PC-3 (cell line): ENCODE measurements at regions not wholly inside any gene's neighbourhood (a gene's known extent, or its start where the extent isn't known, plus 50 kb on each side); places are given as distances from the start of the nearest gene placed in this dataset.

Experiments used
- ATAC-seq: fragments of 200-7000 bp; cut with Tn5 transposase; 2 replicates; pipeline ENCODE4 v1.9.1; 2020; ENCODE audit warnings: mild to moderate bottlenecking, moderate library complexity
- BruUV-seq: library from RNA; stranded (reverse); fragments of 400-500 nt; replicated peaks from 2 replicates; lab custom pipeline; 2021; lab: Mats Ljungman, UMichigan
- CTCF ChIA-PET: fragments of 300-600 bp; sonication (Branson Sonifier 250); formaldehyde crosslinking; loops from one replicate; lab custom pipeline; 2022; ENCODE audit warnings: antibody characterized with exemption; lab: Charles Lee
- POLR2A ChIA-PET: fragments of 300-600 bp; sonication (Branson Sonifier 250); formaldehyde crosslinking; loops from one replicate; lab custom pipeline; 2022; ENCODE audit warnings: antibody characterized with exemption; ENCODE audit not compliant: unreplicated experiment; lab: Charles Lee
- DNase-seq: peaks from one replicate; pipeline ENCODE4 v3.0.0-alpha.2; 2015
- H2AFZ ChIP-seq: fragments of 300-600 bp; sonication (generic); 2 replicates; pipeline ENCODE4 v1.6.0; 2016; ENCODE audit warnings: antibody characterized with exemption, low read length
- H3F3A ChIP-seq: fragments of 300-600 bp; sonication (generic); one replicate; pipeline ENCODE4 v1.6.0; 2017; ENCODE audit warnings: antibody characterized with exemption, low read length, control low read depth, mild to moderate bottlenecking; ENCODE audit not compliant: unreplicated experiment
- H3K27ac ChIP-seq: fragments of 300-600 bp; sonication (generic); 2 replicates; pipeline ENCODE4 v1.5.1; 2016; ENCODE audit warnings: mild to moderate bottlenecking, low read length
- H3K27me3 ChIP-seq: fragments of 300-600 bp; sonication (generic); 2 replicates; pipeline ENCODE4 v1.6.1; 2016; ENCODE audit warnings: low read length, mixed read lengths
- H3K36me3 ChIP-seq: fragments of 300-600 bp; sonication (generic); 2 replicates; pipeline ENCODE4 v1.6.1; 2016; ENCODE audit warnings: low read depth, mixed run types, low read length, mixed read lengths
- H3K4me1 ChIP-seq: fragments of 300-600 bp; sonication (generic); 2 replicates; pipeline ENCODE4 v1.5.1; 2016; ENCODE audit warnings: low read length; ENCODE audit not compliant: insufficient read depth
- H3K4me2 ChIP-seq: fragments of 300-600 bp; sonication (generic); 2 replicates; pipeline ENCODE4 v1.6.0; 2016; ENCODE audit warnings: low read length
- H3K4me3 ChIP-seq: fragments of 300-600 bp; sonication (generic); 2 replicates; pipeline ENCODE4 v1.5.1; 2016; ENCODE audit warnings: mild to moderate bottlenecking, low read length, mixed read lengths
- H3K79me2 ChIP-seq: fragments of 300-600 bp; sonication (generic); 2 replicates; pipeline ENCODE4 v1.6.1; 2017; ENCODE audit warnings: low read length, mixed read lengths
- H3K9ac ChIP-seq: fragments of 300-600 bp; sonication (generic); 2 replicates; pipeline ENCODE4 v1.6.0; 2016; ENCODE audit warnings: mild to moderate bottlenecking, low read length
- H3K9me2 ChIP-seq: fragments of 300-600 bp; sonication (generic); replicated peaks from 2 replicates; pipeline ENCODE4 v1.6.1; 2016; ENCODE audit warnings: mixed run types, low read length, mixed read lengths
- H3K9me3 ChIP-seq: fragments of 300-600 bp; sonication (generic); 2 replicates; pipeline ENCODE4 v1.6.1; 2016; ENCODE audit warnings: low read length, mixed read lengths
- H4K20me1 ChIP-seq: fragments of 300-600 bp; sonication (generic); 2 replicates; pipeline ENCODE4 v1.6.1; 2016; ENCODE audit warnings: low read length, mixed read lengths
- EZH2 ChIP-seq: fragments of 300-600 bp; sonication (generic); IDR thresholded peaks from one replicate; pipeline ENCODE4 v1.6.1; 2017; ENCODE audit warnings: antibody characterized with exemption, mild to moderate bottlenecking, low read length; ENCODE audit not compliant: unreplicated experiment
- EZH2phosphoT487 ChIP-seq: fragments of 300-600 bp; sonication (generic); IDR thresholded peaks from 2 replicates; pipeline ENCODE4 v1.6.1; 2018; ENCODE audit warnings: mild to moderate bottlenecking, antibody characterized with exemption, low read length, borderline replicate concordance
- intact Hi-C: fragments of 100-400 bp; cut with micrococcal nuclease; formaldehyde crosslinking; loops from 2 replicates; pipeline ENCODE4 v1.9.0; 2023
- TF ChIP-seq, protein P1 (sequence below): fragments of 300-600 bp; sonication (generic); conservative IDR thresholded peaks from 2 replicates; pipeline ENCODE4 v1.5.1; 2017; ENCODE audit warnings: antibody characterized with exemption, low read depth, mild to moderate bottlenecking, low read length

DNA sequence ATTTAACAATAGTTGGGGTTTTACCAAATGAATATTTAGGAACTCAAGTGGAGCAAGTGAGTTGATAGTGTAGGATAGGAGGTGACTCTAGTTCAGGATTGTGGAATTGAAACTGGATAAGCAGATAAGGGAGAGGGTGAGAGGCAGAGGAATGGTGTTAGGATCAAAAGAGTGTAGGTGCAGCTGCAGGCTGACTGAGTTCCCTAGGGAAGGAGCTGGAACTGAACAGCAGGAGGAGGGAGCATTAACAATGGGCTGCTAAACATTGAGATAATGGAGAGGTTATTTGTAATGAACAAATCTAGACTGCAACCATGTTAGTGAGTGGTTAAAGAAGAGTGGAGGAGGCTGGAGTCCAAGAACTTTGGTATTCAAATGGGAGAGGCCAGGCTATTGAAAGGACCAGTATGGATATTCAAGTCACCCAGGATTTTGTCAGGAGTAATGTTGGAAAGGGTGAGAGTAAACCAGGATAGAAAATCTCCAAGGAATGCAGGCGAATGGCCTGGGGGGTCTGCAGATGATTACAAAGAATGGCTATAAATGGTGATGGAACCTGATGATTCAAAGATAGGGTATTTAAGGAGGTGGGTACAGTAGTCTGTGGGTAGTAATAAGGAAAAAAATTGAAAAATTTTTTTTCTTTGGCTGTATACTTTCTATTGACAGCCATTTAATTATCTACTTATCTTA lies 497.1 kb upstream of the TENM3 start:
- intact Hi-C loops, result no loop called here
- no peaks in the 10 kb centered on the region for H3K79me2 ChIP-seq

DNA sequence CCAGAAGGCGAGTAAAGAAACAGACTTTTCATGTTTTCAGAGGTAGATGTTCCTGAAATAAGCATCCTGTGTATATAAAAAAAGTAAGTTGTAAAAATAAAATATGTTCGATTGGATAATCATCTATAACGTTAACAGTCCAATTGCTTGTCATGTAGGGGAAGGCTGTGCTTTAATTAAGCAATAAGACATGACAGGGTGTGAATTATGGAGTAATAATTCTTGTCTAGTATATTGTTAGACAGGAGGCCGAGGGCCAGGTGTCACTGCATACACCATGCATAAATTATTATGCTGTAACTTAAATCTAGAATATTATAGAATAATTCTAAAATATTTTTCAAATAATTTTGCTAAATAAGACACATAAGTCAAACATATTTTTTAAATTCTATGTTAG lies 494.6 kb upstream of the TENM3 start:
- ATAC-seq (no peak), DNase-seq (no peak)
- Histone ChIP-seq H2AFZ (no peak overlapping the region), H3K4me1 (no peaks in the 10 kb centered on the region), H3K79me2 (no peaks in the 10 kb centered on the region), H3F3A (no peaks in the 10 kb centered on the region), H3K27ac (no peak overlapping the region), H3K36me3 (no peaks in the 10 kb centered on the region), H3K27me3 (peaks cover 23% of the 10 kb centered on the region), H3K9me2 (no peaks in the 10 kb centered on the region), H3K9me3 (no peaks in the 10 kb centered on the region), H4K20me1 (no peaks in the 10 kb centered on the region), H3K9ac (no peak overlapping the region), H3K4me2 (no peak overlapping the region), H3K4me3 (no peak overlapping the region)
- intact Hi-C loops, result no loop called here
- ChIA-PET CTCF (no interaction called here), POLR2A (no interaction called here)
- no TSS peak for BruUV-seq
- TF ChIP-seq EZH2phosphoT487 (no peak), EZH2 (no peak)
- TF ChIP-seq, protein P1, sequence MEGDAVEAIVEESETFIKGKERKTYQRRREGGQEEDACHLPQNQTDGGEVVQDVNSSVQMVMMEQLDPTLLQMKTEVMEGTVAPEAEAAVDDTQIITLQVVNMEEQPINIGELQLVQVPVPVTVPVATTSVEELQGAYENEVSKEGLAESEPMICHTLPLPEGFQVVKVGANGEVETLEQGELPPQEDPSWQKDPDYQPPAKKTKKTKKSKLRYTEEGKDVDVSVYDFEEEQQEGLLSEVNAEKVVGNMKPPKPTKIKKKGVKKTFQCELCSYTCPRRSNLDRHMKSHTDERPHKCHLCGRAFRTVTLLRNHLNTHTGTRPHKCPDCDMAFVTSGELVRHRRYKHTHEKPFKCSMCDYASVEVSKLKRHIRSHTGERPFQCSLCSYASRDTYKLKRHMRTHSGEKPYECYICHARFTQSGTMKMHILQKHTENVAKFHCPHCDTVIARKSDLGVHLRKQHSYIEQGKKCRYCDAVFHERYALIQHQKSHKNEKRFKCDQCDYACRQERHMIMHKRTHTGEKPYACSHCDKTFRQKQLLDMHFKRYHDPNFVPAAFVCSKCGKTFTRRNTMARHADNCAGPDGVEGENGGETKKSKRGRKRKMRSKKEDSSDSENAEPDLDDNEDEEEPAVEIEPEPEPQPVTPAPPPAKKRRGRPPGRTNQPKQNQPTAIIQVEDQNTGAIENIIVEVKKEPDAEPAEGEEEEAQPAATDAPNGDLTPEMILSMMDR, result no peak

More for the DNA sequence above, 497.1 kb upstream of the TENM3 start:
- no peak overlapping the region for H3K9ac ChIP-seq
- ChIA-PET POLR2A (no interaction called here), CTCF (no interaction called here)
- H3K27ac ChIP-seq, result no peak overlapping the region
- ATAC-seq, result no peak
- TF ChIP-seq EZH2 (no peak), EZH2phosphoT487 (no peak)
- TF ChIP-seq, protein P1, result no peak
- H3K4me3 ChIP-seq, result no peak overlapping the region
- H3K4me2 ChIP-seq, result no peak overlapping the region
- H2AFZ ChIP-seq, result no peak overlapping the region
- no peak for DNase-seq
- BruUV-seq, result no TSS peak
- H3K9me2 ChIP-seq, result no peaks in the 10 kb centered on the region
- no peaks in the 10 kb centered on the region for H3K36me3 ChIP-seq
- H3K9me3 ChIP-seq, result no peaks in the 10 kb centered on the region
- no peaks in the 10 kb centered on the region for H3K4me1 ChIP-seq
- no peaks in the 10 kb centered on the region for H3F3A ChIP-seq
- peaks cover 14% of the 10 kb centered on the region for H3K27me3 ChIP-seq
- no peaks in the 10 kb centered on the region for H4K20me1 ChIP-seq

DNA sequence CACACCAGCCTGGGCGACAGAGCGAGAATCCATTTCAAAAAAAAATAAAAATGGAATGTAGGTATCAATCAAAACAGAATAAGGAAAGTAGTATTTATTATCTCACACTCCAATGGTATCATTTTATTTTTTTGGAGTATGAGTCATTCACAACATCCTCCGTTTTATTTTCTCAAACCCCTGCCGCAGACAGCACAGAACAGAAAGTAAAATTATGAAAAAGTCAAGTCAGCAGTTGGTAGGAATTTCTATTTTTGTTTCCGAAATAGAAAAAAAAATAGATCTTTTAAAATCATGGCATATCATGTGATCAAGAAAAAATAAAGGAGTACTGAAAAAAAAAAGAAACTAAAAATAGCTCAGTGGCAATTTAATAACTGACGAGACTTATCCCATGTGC lies 490.7 kb upstream of the TENM3 start:
- no peaks in the 10 kb centered on the region for H3K9me3 ChIP-seq
- H3K4me2 ChIP-seq, result no peak overlapping the region
- TF ChIP-seq EZH2phosphoT487 (no peak), EZH2 (no peak)
- TF ChIP-seq, protein P1, result no peak
- no TSS peak for BruUV-seq
- H3K4me3 ChIP-seq, result no peak overlapping the region
- intact Hi-C loops, result no loop called here
- H3K79me2 ChIP-seq, result no peaks in the 10 kb centered on the region
- DNase-seq (no peak), ATAC-seq (no peak)
- H3K36me3 ChIP-seq, result no peaks in the 10 kb centered on the region
- no peak overlapping the region for H3K27ac ChIP-seq
- no peaks in the 10 kb centered on the region for H3K9me2 ChIP-seq
- H4K20me1 ChIP-seq, result no peaks in the 10 kb centered on the region
- H3K4me1 ChIP-seq, result no peaks in the 10 kb centered on the region
- POLR2A ChIA-PET, result no interaction called here
- CTCF ChIA-PET, result no interaction called here
- no peaks in the 10 kb centered on the region for H3F3A ChIP-seq
- H3K9ac ChIP-seq, result no peak overlapping the region
- H2AFZ ChIP-seq, result no peak overlapping the region
- peaks cover 23% of the 10 kb centered on the region for H3K27me3 ChIP-seq
